Activated naive CD8-positive, alpha-beta T cell treated with anti-CD3 and anti-CD28 coated beads, Interleukin-2, amount 10 ng/mL, durations not matched to agents 7 days and 5 days (primary cell): ENCODE measurements at regions not wholly inside any gene's neighbourhood (a gene's known extent, or its start where the extent isn't known, plus 50 kb on each side); places are given as distances from the start of the nearest gene placed in this dataset.

Source experiments
- ATAC-seq: fragments of 150-1000 bp; cut with Tn5 transposase; one replicate; pipeline ENCODE4 v1.10.0; 2021; ENCODE audit warnings: low read depth, moderate library complexity
- POLR2A ChIA-PET: fragments of 350-600 bp; sonication (Branson Sonifier 250); formaldehyde crosslinking; loops from one replicate; lab custom pipeline; 2021; ENCODE audit warnings: antibody characterized with exemption; lab: Charles Lee
- DNase-seq: peaks from one replicate; pipeline ENCODE4 v3.0.0; 2021
- H3K27ac Mint-ChIP-seq: one replicate; pipeline ENCODE4 v1.8.0; 2022; ENCODE audit warnings: mild to moderate bottlenecking, mixed read lengths
- H3K27me3 Mint-ChIP-seq: one replicate; pipeline ENCODE4 v1.8.0; 2022; ENCODE audit warnings: mild to moderate bottlenecking, moderate library complexity, mixed read lengths
- H3K36me3 Mint-ChIP-seq: one replicate; pipeline ENCODE4 v1.8.0; 2021; ENCODE audit warnings: mild to moderate bottlenecking, mixed read lengths
- H3K4me1 Mint-ChIP-seq: one replicate; pipeline ENCODE4 v1.8.0; 2021; ENCODE audit warnings: mixed read lengths
- H3K4me3 Mint-ChIP-seq: one replicate; pipeline ENCODE4 v1.8.0; 2022; ENCODE audit warnings: mild to moderate bottlenecking, moderate library complexity, mixed read lengths
- H3K9me3 Mint-ChIP-seq: one replicate; pipeline ENCODE4 v1.8.0; 2021; ENCODE audit warnings: mixed read lengths

GRCh38 chr2:217466805-217467204 is 536.0 kb downstream of the TNS1 start:
- DNase-seq (no peak), ATAC-seq (no peak)
- Mint-ChIP-seq H3K27me3 (no peaks in the 10 kb centered on the region), H3K4me1 (no peaks in the 10 kb centered on the region), H3K9me3 (peaks cover 4% of the 10 kb centered on the region), H3K36me3 (peaks cover 1% of the 10 kb centered on the region), H3K4me3 (no peak overlapping the region), H3K27ac (no peak overlapping the region)
- POLR2A ChIA-PET: no interaction called here

GRCh38 chr2:217466104-217466503 is 536.7 kb downstream of the TNS1 start:
- ATAC-seq (no peak), DNase-seq (no peak)
- H3K4me1 Mint-ChIP-seq: no peaks in the 10 kb centered on the region
- H3K36me3 Mint-ChIP-seq: peaks cover 1% of the 10 kb centered on the region
- POLR2A ChIA-PET: no interaction called here
- H3K27ac Mint-ChIP-seq: no peak overlapping the region
- no peaks in the 10 kb centered on the region for H3K27me3 Mint-ChIP-seq
- H3K4me3 Mint-ChIP-seq: no peak overlapping the region
- H3K9me3 Mint-ChIP-seq: peaks cover 4% of the 10 kb centered on the region

GRCh38 chr2:217465100-217465499 is 537.7 kb downstream of the TNS1 start:
- Mint-ChIP-seq H3K4me3 (no peak overlapping the region), H3K9me3 (peaks cover 4% of the 10 kb centered on the region), H3K27me3 (no peaks in the 10 kb centered on the region), H3K4me1 (no peaks in the 10 kb centered on the region), H3K27ac (no peak overlapping the region), H3K36me3 (peaks cover 1% of the 10 kb centered on the region)
- DNase-seq (no peak), ATAC-seq (no peak)
- POLR2A ChIA-PET: no interaction called here

GRCh38 chr2:217463402-217464075 is 539.3 kb downstream of the TNS1 start:
- H3K4me1 Mint-ChIP-seq: no peaks in the 10 kb centered on the region
- H3K36me3 Mint-ChIP-seq: peaks cover 1% of the 10 kb centered on the region
- POLR2A ChIA-PET: no interaction called here
- DNase-seq: no peak
- ATAC-seq: no peak
- no peaks in the 10 kb centered on the region for H3K27me3 Mint-ChIP-seq
- no peak overlapping the region for H3K27ac Mint-ChIP-seq
- peaks cover 4% of the 10 kb centered on the region for H3K9me3 Mint-ChIP-seq
- H3K4me3 Mint-ChIP-seq: no peak overlapping the region

GRCh38 chr2:217462121-217462520 is 540.7 kb downstream of the TNS1 start:
- POLR2A ChIA-PET: no interaction called here
- Mint-ChIP-seq H3K4me3 (no peak overlapping the region), H3K36me3 (peaks cover 1% of the 10 kb centered on the region), H3K27ac (no peak overlapping the region), H3K9me3 (peaks cover 8% of the 10 kb centered on the region), H3K4me1 (no peaks in the 10 kb centered on the region), H3K27me3 (no peaks in the 10 kb centered on the region)
- ATAC-seq (no peak), DNase-seq (no peak)

GRCh38 chr2:217461674-217462073 is 541.1 kb downstream of the TNS1 start:
- POLR2A ChIA-PET: no interaction called here
- Mint-ChIP-seq H3K9me3 (peaks cover 8% of the 10 kb centered on the region), H3K36me3 (peaks cover 1% of the 10 kb centered on the region)

GRCh38 chr2:217459680-217460405 is 543.0 kb downstream of the TNS1 start:
- H3K36me3 Mint-ChIP-seq: peaks cover 2% of the 10 kb centered on the region
- peaks cover 6% of the 10 kb centered on the region for H3K9me3 Mint-ChIP-seq
- no peaks in the 10 kb centered on the region for H3K27me3 Mint-ChIP-seq
- no peak overlapping the region for H3K27ac Mint-ChIP-seq
- no peak for DNase-seq
- no peak for ATAC-seq
- POLR2A ChIA-PET: no interaction called here
- H3K4me1 Mint-ChIP-seq: no peaks in the 10 kb centered on the region
- no peak overlapping the region for H3K4me3 Mint-ChIP-seq

More at GRCh38 chr2:217461674-217462073, 541.1 kb downstream of the TNS1 start:
- H3K4me1 Mint-ChIP-seq: no peaks in the 10 kb centered on the region
- H3K4me3 Mint-ChIP-seq: no peak overlapping the region
- no peak for DNase-seq
- ATAC-seq: no peak
- H3K27me3 Mint-ChIP-seq: no peaks in the 10 kb centered on the region
- no peak overlapping the region for H3K27ac Mint-ChIP-seq

- Mint-ChIP-seq H3K4me3 (no peak overlapping the region), H3K4me1 (no peaks in the 10 kb centered on the region), H3K27ac (no peak overlapping the region), H3K36me3 (peaks cover 2% of the 10 kb centered on the region), H3K9me3 (peaks cover 6% of the 10 kb centered on the region), H3K27me3 (no peaks in the 10 kb centered on the region)
- POLR2A ChIA-PET: no interaction called here
- no peak for ATAC-seq
- DNase-seq: no peak
Observed at GRCh38 chr2:217459016-217459415, 543.8 kb downstream of the TNS1 start.

GRCh38 chr2:217456016-217456415 is 546.8 kb downstream of the TNS1 start:
- no peak overlapping the region for H3K4me3 Mint-ChIP-seq
- peaks cover 6% of the 10 kb centered on the region for H3K9me3 Mint-ChIP-seq
- DNase-seq (no peak), ATAC-seq (no peak)
- no peaks in the 10 kb centered on the region for H3K27me3 Mint-ChIP-seq
- no peaks in the 10 kb centered on the region for H3K4me1 Mint-ChIP-seq
- POLR2A ChIA-PET: no interaction called here
- H3K27ac Mint-ChIP-seq: no peak overlapping the region
- H3K36me3 Mint-ChIP-seq: peaks cover 2% of the 10 kb centered on the region

GRCh38 chr2:217452928-217453327 is 549.9 kb downstream of the TNS1 start:
- no peak overlapping the region for H3K4me3 Mint-ChIP-seq
- ATAC-seq (no peak), DNase-seq (no peak)
- H3K36me3 Mint-ChIP-seq: peaks cover 2% of the 10 kb centered on the region
- no peak overlapping the region for H3K27ac Mint-ChIP-seq
- POLR2A ChIA-PET: no interaction called here
- no peaks in the 10 kb centered on the region for H3K27me3 Mint-ChIP-seq
- H3K4me1 Mint-ChIP-seq: peaks cover 4% of the 10 kb centered on the region
- H3K9me3 Mint-ChIP-seq: peaks cover 6% of the 10 kb centered on the region

- Mint-ChIP-seq H3K9me3 (peaks cover 5% of the 10 kb centered on the region), H3K4me1 (peaks cover 4% of the 10 kb centered on the region), H3K27me3 (no peaks in the 10 kb centered on the region), H3K4me3 (no peak overlapping the region), H3K36me3 (peaks cover 2% of the 10 kb centered on the region), H3K27ac (no peak overlapping the region)
- DNase-seq (no peak), ATAC-seq (no peak)
- POLR2A ChIA-PET: no interaction called here
Observed at GRCh38 chr2:217451666-217452065, 551.1 kb downstream of the TNS1 start.

- H3K9me3 Mint-ChIP-seq: peaks cover 2% of the 10 kb centered on the region
- no peak for ATAC-seq
- H3K27ac Mint-ChIP-seq: no peak overlapping the region
- H3K27me3 Mint-ChIP-seq: no peaks in the 10 kb centered on the region
- POLR2A ChIA-PET: no interaction called here
- H3K4me3 Mint-ChIP-seq: no peak overlapping the region
- no peaks in the 10 kb centered on the region for H3K36me3 Mint-ChIP-seq
- peaks cover 4% of the 10 kb centered on the region for H3K4me1 Mint-ChIP-seq
- DNase-seq: no peak
Observed at GRCh38 chr2:217449444-217449843, 553.4 kb downstream of the TNS1 start.

- POLR2A ChIA-PET: no interaction called here
- peaks cover 4% of the 10 kb centered on the region for H3K4me1 Mint-ChIP-seq
Observed at GRCh38 chr2:217448860-217449259, 553.9 kb downstream of the TNS1 start.

GRCh38 chr2:217445723-217446122 is 557.1 kb downstream of the TNS1 start:
- Mint-ChIP-seq H3K4me1 (peaks cover 5% of the 10 kb centered on the region), H3K36me3 (no peaks in the 10 kb centered on the region), H3K4me3 (no peak overlapping the region), H3K9me3 (peaks cover 6% of the 10 kb centered on the region), H3K27ac (no peak overlapping the region), H3K27me3 (no peaks in the 10 kb centered on the region)
- POLR2A ChIA-PET: no interaction called here
- ATAC-seq (no peak), DNase-seq (no peak)

More at GRCh38 chr2:217448860-217449259, 553.9 kb downstream of the TNS1 start:
- ATAC-seq (no peak), DNase-seq (no peak)
- Mint-ChIP-seq H3K9me3 (peaks cover 2% of the 10 kb centered on the region), H3K27me3 (no peaks in the 10 kb centered on the region), H3K36me3 (no peaks in the 10 kb centered on the region), H3K27ac (no peak overlapping the region), H3K4me3 (no peak overlapping the region)
